ENCODE measurements at regions not wholly inside any gene's neighbourhood (a gene's known extent, or its start where the extent isn't known, plus 50 kb on each side); places are given as distances from the start of the nearest gene placed in this dataset.

DNA sequence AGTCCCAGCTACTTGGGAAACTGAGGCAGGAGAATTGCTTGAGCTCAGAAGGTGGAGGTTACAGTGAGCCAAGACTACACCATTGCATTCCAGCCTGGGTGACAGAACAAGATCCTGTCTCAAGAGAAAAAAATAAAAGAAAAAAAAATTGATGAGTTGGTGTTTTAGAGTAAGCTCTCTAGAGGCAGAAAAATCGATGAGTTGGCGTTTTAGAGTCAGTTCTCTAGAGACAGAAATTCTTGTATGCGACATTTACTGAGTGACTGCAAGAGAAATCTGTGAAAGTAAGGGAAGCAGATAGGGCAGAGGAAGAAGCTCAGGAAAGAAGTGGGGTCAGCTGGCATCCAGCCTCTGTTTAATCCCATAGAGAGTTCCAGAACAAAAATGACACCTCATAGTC, 298.7 kb upstream of the ARRDC4 start:
- Histone ChIP-seq H3K4me1 (ENCODE audit: control insufficient read depth in 1 of 2, insufficient read depth in 1 of 2, low read depth in 1 of 2, low read length in 1 of 2) (no peaks in the 10 kb centered on the region), H3K4me3 (ENCODE audit: low read depth in 1 of 2, low read length in 1 of 2) (no peak overlapping the region), H3K36me3 (no peaks in the 10 kb centered on the region), H3K27ac (no peak overlapping the region), H3K9me3 (no peaks in the 10 kb centered on the region), H3K27me3 (no peaks in the 10 kb centered on the region)
- TF ChIP-seq, protein P1, sequence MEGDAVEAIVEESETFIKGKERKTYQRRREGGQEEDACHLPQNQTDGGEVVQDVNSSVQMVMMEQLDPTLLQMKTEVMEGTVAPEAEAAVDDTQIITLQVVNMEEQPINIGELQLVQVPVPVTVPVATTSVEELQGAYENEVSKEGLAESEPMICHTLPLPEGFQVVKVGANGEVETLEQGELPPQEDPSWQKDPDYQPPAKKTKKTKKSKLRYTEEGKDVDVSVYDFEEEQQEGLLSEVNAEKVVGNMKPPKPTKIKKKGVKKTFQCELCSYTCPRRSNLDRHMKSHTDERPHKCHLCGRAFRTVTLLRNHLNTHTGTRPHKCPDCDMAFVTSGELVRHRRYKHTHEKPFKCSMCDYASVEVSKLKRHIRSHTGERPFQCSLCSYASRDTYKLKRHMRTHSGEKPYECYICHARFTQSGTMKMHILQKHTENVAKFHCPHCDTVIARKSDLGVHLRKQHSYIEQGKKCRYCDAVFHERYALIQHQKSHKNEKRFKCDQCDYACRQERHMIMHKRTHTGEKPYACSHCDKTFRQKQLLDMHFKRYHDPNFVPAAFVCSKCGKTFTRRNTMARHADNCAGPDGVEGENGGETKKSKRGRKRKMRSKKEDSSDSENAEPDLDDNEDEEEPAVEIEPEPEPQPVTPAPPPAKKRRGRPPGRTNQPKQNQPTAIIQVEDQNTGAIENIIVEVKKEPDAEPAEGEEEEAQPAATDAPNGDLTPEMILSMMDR (IDR thresholded peaks at IDR 0.05), result no peak

DNA sequence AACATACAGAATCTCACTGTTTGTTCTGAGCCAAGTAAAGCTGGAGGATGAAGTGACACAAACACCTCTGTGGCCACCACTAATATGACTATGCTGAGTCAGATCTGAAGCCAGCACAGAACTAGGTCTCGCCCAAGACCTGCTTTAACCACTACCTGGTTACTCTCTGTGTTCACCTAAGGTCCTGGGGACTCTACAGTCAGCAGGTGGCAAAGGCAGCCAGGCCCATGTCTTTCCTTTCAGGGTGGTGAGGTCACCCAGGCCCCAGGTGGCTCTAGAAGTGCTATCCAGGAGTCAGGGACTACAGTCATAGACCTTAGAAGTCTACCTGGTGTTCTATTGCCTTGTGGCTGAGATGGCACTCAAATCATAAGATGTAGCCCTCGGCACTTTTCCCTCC, 287.9 kb upstream of the ARRDC4 start:
- no peaks in the 10 kb centered on the region for H3K4me1 ChIP-seq (ENCODE audit: control insufficient read depth in 1 of 2, insufficient read depth in 1 of 2, low read depth in 1 of 2, low read length in 1 of 2)
- no peak overlapping the region for H3K4me3 ChIP-seq (ENCODE audit: low read depth in 1 of 2, low read length in 1 of 2)
- TF ChIP-seq, protein P1 (IDR thresholded peaks at IDR 0.05), result no peak
- no peak overlapping the region for H3K27ac ChIP-seq
- no peaks in the 10 kb centered on the region for H3K27me3 ChIP-seq
- H3K36me3 ChIP-seq, result no peaks in the 10 kb centered on the region
- H3K9me3 ChIP-seq, result no peaks in the 10 kb centered on the region

DNA sequence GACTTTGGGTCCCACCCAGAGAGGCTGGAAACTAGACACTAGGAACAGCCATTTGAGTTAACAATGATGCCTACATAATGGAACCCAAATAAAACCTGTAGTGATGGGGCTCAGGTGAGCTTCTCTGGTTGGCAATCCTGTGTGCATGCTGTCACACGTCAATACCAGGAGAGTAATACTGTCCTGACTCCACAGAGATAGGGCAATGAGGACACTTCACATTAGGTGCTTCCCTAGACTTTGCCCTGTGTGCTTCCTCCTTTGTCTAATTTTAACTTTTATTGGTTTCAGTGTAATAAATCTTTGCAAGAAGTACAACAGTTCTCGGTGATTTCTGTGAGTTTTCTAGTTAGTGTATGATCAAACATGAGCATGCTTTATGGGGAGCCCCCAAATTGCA, 281.8 kb upstream of the ARRDC4 start:
- TF ChIP-seq, protein P1 (IDR thresholded peaks at IDR 0.05), result no peak

DNA sequence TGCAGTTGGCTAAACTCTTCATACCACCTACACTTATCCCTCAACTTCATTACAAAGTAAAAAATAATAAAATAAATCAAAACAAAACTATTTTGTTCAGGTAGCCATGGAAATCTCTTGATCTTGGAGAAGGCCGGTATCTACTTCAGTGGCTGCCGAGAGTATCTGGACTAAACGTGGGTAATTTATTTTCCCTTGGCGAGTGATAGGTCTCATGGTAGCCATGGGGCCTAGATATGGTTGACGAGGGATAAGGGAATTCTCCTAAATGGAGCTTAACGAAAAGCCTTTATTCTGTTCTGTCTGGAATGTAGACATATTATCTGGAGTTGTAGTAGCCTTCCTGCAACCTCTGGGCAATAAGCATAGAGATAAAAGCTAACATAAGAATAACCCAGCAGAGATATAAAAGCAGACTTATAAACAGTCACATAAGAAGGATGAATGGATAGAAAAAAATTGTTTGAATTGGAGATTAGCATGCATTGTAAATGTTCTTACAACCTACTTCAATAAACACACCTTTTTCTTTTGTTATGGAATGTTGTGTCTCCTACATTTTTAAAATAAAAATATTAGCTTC, 281.3 kb upstream of the ARRDC4 start:
- Histone ChIP-seq H3K27ac (no peak overlapping the region), H3K4me3 (ENCODE audit: low read depth in 1 of 2, low read length in 1 of 2) (no peak overlapping the region), H3K9me3 (no peaks in the 10 kb centered on the region), H3K4me1 (ENCODE audit: control insufficient read depth in 1 of 2, insufficient read depth in 1 of 2, low read depth in 1 of 2, low read length in 1 of 2) (no peaks in the 10 kb centered on the region), H3K27me3 (no peaks in the 10 kb centered on the region), H3K36me3 (no peaks in the 10 kb centered on the region)
- TF ChIP-seq, protein P1 (IDR thresholded peaks at IDR 0.05), result no peak

More for the DNA sequence above, 281.8 kb upstream of the ARRDC4 start:
- Histone ChIP-seq H3K36me3 (no peaks in the 10 kb centered on the region), H3K27ac (no peak overlapping the region), H3K9me3 (no peaks in the 10 kb centered on the region), H3K4me3 (ENCODE audit: low read depth in 1 of 2, low read length in 1 of 2) (no peak overlapping the region), H3K4me1 (ENCODE audit: control insufficient read depth in 1 of 2, insufficient read depth in 1 of 2, low read depth in 1 of 2, low read length in 1 of 2) (no peaks in the 10 kb centered on the region), H3K27me3 (no peaks in the 10 kb centered on the region)

DNA sequence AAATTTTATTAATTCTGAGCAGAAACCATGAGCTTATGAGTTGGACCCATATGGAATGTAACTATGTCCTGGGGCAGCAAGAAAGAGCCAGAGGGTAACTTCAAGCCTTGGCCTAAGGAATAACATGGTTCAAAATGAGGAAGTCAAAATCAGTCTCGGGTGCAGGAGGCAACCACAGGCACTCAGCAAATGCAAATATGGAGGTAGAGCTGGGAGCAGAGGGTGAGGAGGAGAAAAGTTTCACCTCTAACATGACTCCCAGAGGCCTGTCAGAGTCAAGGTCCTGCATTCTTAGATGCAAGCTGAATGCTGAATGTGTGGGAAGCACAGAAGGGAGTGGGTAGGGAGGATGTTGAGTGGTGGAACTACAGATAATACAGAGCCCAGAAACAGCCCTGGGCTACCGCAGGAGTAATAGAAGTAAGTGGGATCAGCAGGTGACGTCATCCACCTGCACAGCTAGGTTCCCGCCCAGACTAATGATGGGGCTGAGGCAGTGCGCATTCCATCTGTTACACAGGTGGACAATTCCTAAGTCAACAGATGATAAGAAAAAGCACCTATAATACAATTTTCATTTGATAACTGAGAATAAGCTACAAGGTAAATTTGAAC, 279.8 kb upstream of the ARRDC4 start:
- Histone ChIP-seq H3K27me3 (no peaks in the 10 kb centered on the region), H3K36me3 (no peaks in the 10 kb centered on the region), H3K9me3 (no peaks in the 10 kb centered on the region), H3K27ac (no peak overlapping the region), H3K4me1 (ENCODE audit: control insufficient read depth in 1 of 2, insufficient read depth in 1 of 2, low read depth in 1 of 2, low read length in 1 of 2) (no peaks in the 10 kb centered on the region), H3K4me3 (ENCODE audit: low read depth in 1 of 2, low read length in 1 of 2) (no peak overlapping the region)
- TF ChIP-seq, protein P1 (IDR thresholded peaks at IDR 0.05), result no peak
